GM12891 (cell line): ENCODE measurements at regions not wholly inside any gene's neighbourhood (a gene's known extent, or its start where the extent isn't known, plus 50 kb on each side); places are given as distances from the start of the nearest gene placed in this dataset.
A peak's percentile ranks its signal among the peaks of the same experiment; 100 is the strongest.

Experiments used
- DNase-seq: peaks from one replicate; pipeline ENCODE4 v3.0.0; 2011; ENCODE audit warnings: low spot score; ENCODE audit not compliant: insufficient read length
- FAIRE-seq: peaks from 2 replicates; lab custom pipeline; 2011; peaks lifted over from hg19 to GRCh38; lab: Jason Lieb, UNC
- PAX5 ChIP-seq: IDR thresholded peaks from 2 replicates; pipeline ENCODE4 v1.6.1; 2011; ENCODE audit warnings: low read length, moderate library complexity, mild to moderate bottlenecking; ENCODE audit not compliant: insufficient read depth, severe bottlenecking
- POLR2A ChIP-seq: IDR thresholded peaks from 2 replicates; pipeline ENCODE4 v1.6.1; 2011; ENCODE audit warnings: low read depth, low read length, control low read depth
- POLR2AphosphoS5 ChIP-seq: IDR thresholded peaks from 2 replicates; pipeline ENCODE4 v1.6.1; 2011; ENCODE audit warnings: low read depth, low read length, control low read depth
- POU2F2 ChIP-seq: IDR thresholded peaks from 2 replicates; pipeline ENCODE4 v1.6.1; 2011; ENCODE audit warnings: low read depth, mild to moderate bottlenecking, control low read depth, low read length, moderate library complexity
- SPI1 ChIP-seq: IDR thresholded peaks from 2 replicates; pipeline ENCODE4 v1.6.1; 2011; ENCODE audit warnings: low read depth, low read length, control low read depth
- TAF1 ChIP-seq: IDR thresholded peaks from 2 replicates; pipeline ENCODE4 v1.6.1; 2011; ENCODE audit warnings: low read depth, low read length, control low read depth

DNA sequence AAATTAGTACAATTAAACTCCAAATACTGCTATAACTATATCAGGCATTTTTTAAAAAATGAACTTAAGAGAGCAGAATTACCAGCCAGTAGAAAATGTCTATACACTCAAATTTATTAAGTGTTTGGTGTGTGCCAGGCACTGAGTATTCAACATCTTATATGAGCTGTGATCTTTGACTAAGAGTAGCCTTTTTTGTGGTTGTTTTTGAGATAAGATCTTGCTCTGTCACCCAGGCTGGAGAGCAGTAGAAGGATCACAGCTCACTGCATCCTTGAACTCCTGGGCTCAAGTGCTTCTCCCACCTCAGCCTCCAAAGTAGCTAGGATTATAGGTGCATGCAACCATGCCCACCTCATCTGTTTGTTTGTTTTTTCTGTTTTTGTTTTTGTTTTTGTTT lies 102.5 kb upstream of the CELF2 start:
- TF ChIP-seq POLR2AphosphoS5 (no peak), POLR2A (no peak), PAX5 (no peak), SPI1 (no peak), POU2F2 (no peak), TAF1 (no peak)
- FAIRE-seq (no peak), DNase-seq (no peak)

DNA sequence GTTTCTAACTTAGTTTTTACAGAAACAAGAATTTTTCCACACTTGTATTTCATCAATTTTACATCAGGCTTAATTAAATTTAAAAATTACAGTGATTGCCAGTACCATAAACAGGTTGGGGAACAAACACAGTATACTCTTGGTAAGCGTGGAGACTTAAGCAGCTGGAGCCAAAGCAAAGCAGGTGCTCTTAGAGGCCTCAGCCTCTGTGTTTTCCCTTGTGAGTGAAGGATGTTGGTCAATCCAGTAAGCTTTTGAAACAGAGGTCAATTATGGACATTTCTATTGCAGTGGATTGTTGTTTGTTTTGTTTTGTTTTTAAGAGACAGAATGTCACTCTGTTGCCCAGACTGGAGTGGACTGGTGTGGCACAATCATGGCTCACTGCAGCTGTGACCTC lies 100.6 kb upstream of the CELF2 start:
- FAIRE-seq (no peak), DNase-seq (no peak)
- TF ChIP-seq TAF1 (no peak), POLR2AphosphoS5 (no peak), POLR2A (no peak), POU2F2 (no peak), PAX5 (no peak), SPI1 (no peak)

DNA sequence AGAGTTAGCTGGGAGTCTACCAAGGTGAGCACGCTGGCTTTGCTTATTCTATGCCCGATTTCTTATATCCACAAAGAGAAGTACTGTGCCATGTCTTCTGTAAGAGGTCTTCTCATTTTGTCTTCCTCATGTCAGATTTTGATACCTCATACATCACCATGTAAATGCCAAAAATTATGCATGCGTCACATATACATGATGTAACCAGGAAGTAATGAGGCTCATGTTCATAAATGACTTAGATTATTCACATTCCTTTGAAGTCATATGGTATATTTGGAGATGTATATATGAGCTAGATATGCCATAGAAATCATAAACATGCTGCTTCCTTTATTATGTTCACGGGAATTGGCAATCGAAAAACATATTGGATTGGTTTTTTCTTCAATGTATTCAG lies 97.7 kb upstream of the CELF2 start:
- DNase-seq = no peak
- FAIRE-seq = no peak
- TF ChIP-seq TAF1 (no peak), POLR2A (no peak), POU2F2 (no peak), PAX5 (no peak), POLR2AphosphoS5 (no peak), SPI1 (no peak)

DNA sequence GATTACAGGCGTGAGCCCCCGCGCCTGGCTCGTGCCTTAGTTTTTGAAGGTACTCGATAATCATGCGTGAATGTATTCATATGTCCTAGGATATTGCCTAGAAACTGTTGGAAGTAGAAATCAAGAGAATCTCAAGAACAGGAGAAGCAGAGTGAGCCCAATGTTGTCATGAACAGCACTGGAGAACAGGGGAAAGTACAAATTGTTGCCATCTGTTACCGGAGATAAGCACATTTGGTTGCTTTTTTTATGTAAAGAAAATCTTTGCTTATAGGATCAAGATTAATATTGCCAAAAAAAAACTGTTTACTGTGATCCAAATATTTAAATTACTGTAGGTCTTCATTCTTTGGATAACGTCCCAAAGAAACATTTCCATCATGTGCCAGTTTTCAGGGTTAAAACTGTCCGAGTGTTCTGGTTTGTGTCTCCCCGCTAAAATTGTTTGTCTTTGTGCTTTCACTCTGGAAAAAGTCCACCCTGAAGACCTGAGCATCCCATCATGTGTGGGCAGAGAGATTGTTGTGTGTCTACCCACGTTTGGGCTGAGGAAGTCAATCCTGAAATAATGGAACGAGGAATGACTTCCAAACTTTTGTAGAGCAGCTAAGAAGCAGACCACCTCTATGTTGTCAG lies 95.7 kb upstream of the CELF2 start:
- DNase-seq (no peak), FAIRE-seq (no peak)

DNA sequence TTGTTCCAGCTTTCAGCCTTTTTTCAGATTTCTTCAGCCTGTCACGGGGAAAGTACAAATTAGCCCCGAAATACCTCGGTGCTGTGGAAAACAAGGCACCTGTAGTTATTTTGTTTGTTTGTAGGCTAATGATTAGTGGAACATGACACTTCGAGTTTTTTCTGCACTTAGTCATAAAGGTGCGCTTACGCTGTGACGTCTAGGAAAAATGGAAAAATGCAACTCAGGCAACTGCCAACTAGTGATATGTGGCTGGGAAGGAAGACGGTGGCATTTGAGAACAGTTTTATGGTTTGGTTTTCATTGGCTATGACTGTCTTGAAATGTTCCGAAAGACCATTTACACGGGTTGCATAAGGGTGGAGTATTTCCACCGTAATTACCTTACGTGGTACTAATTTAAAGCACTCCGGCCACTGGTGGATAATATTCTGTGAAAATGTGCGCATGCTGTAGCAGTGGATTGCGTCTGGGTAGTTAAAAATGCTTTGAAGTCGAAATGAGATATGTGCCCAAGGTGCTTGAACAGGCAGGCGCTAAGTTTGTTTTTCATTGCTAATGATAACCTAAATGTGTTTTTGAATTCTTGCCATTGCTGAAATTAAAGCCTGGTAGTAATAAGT lies 94.5 kb upstream of the CELF2 start:
- DNase-seq = no peak
- FAIRE-seq = no peak
- TF ChIP-seq SPI1 (no peak), TAF1 (no peak), POLR2A (no peak), POU2F2 (no peak), PAX5 (no peak), POLR2AphosphoS5 (no peak)

More for the DNA sequence above, 95.7 kb upstream of the CELF2 start:
- TF ChIP-seq POLR2A (no peak), POLR2AphosphoS5 (no peak), SPI1 (no peak), PAX5 (no peak), POU2F2 (no peak), TAF1 (no peak)

DNA sequence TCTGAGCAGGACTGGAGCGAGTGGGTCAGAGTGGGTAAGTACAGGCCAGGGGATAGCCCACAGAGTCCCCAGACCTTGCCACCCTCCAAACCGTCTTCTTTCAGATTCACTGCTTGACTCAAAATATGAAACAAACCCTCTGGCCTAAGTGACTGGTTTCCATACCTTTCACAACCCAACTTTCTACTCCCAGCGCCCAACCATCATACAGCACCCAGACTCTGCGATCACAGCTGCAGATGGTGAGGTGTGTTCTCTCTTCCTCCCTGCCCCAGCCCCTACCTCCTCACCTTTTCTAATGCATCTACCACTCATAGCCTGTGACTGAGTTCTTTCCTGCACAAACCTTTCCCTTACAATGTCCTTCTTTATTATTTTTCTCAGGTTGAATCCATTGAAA lies 92.0 kb upstream of the CELF2 start:
- FAIRE-seq = no peak
- TF ChIP-seq POU2F2 (no peak), PAX5 (no peak), TAF1 (no peak), SPI1 (no peak)
- no peak for DNase-seq

DNA sequence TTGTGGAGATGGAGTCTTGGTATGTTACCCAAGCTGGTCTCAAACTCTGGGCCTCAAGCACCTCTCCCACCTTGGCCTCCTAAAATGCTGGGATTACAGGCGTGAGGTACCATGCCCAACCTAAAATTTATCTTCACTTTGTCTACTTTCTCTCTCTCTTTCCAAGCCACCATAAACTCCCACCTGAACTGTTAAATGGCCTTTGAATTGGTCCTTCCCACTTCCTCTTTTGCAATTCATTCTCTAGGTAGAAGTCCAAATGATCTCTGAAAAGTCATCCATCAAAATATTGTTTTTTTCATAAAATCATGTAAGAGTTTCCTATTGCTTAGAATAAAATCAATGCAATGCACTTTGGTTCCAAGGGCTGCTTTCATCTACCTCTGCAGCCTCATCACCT lies 90.1 kb upstream of the CELF2 start:
- DNase-seq (no peak), FAIRE-seq (no peak)
- TF ChIP-seq POLR2A (no peak), SPI1 (peak; percentile 72)

DNA sequence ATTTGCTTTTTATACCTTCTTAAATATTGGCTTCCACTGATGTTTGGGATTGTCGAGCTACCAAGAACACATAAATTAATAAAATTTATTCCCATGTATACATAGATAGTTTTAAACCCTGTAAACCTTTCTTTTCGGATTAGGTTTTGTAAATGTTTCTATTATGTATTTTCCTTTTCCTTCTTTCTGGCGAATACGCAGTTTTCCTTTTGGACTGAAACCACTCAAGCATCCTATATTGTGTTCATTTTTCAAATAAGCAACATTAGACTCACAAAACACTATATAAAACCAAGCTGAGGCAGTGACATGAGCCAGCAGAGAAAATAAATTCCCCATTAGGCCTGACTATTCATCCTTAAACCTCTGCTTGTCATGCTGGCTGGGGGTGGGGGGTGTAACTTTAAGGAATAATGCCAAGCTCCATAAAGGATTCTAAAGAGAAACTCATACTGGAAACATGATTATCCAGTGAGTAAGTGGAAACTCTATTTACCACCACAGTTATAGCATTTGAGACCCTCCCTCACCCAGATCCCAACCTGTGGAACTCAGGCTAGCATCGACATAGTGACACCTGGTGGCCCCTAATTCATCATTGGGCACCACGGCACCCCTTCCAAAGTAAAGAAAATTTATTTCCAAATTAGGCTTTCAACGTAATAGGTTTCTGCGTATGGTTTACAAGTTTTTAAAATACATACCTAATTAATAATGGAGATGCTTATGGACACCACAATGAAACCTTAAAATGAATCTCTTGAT lies 86.5 kb upstream of the CELF2 start:
- no peak for FAIRE-seq
- DNase-seq = no peak
- no peak for TF ChIP-seq PAX5
- TF ChIP-seq TAF1 = no peak

DNA sequence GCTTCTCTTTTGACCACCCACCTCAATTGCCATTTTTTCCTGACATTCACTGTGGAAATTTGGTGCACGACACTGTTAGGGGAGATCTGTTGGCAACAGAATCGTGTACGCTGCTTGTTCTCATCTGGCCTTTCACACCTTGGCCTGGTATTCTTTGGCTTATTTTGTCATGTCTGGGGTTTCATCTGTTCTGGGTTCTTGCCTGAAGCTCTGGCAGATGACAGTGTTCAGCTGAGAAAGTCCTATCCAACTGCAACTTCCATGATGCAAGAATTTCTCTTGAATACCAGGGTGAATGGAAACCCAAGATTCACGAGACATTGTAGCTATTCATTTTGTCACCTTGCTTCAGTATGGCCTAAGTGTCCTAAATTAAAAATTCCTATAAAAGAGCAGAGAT lies 82.6 kb upstream of the CELF2 start:
- no peak for DNase-seq
- no peak for FAIRE-seq
- TF ChIP-seq POLR2AphosphoS5 = no peak
- no peak for TF ChIP-seq TAF1
- TF ChIP-seq POLR2A = no peak
- no peak for TF ChIP-seq PAX5
- TF ChIP-seq SPI1 = no peak
- TF ChIP-seq POU2F2 = no peak

DNA sequence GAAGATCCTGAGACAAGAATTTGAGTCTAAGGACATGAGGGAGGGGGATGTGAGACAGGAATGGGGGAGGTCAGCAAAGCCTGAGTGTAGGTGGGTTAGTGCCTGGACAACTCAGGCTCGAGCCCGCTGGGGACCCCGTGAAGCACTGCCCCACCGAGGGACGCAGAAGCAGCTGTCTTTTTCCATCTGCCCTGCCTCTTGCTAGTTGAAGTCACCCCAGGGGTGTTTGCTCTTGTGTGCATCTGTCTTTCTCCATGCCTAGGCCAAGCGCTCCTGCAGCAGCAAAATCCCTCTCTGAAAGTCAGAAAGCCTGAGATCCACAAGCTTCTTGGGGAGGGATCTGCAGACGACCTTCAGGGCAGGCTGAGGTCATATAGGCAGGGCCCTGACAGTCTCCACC lies 79.0 kb upstream of the CELF2 start:
- TF ChIP-seq POLR2AphosphoS5 (no peak), PAX5 (no peak), TAF1 (no peak), POLR2A (no peak), SPI1 (no peak), POU2F2 (no peak)
- DNase-seq (no peak), FAIRE-seq (no peak)
